Body of pancreas (tissue), 4 donors: ENCODE measurements at regions not wholly inside any gene's neighbourhood (a gene's known extent, or its start where the extent isn't known, plus 50 kb on each side); places are given as distances from the start of the nearest gene placed in this dataset.

ENCODE experiments used
- POLR2A ChIP-seq, 3 donors: fragments of 450-650 bp; IDR thresholded peaks; one replicate each; pipeline ENCODE4 v1.6.1; 2016; ENCODE audit warnings: antibody characterized with exemption in 3 of 3, mild to moderate bottlenecking in 2 of 3
- TF ChIP-seq, protein P1 (sequence below), 7 experiments: fragments of 450-650 bp in 4 of 7; fragments of 200-600 bp in 3 of 7; sonication (generic) in 3 of 7; IDR thresholded peaks; one replicate each; pipeline ENCODE4 v1.5.1; 2016 to 2019; ENCODE audit warnings: antibody characterized with exemption in 7 of 7

DNA sequence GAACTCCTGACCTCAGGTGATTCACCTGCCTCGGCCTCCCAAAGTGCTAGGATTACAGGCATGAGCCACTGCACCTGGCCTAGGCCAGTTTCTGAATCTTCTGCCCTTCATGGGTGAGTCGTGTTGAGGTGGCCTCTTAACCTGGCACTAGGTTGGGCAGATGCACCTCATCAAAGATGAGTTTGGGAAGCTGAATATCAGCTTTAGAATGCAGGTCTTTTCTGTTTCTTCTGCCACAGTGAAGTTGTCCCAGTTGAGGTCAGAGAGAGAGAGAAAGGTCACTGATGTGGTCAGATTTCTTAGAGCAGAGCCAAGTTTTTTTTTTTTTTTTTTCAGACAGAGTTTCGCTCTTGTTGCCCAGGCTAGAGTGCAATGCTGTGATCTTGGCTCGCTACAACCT, 111.3 kb upstream of the WSCD1 start:
- no peak for TF ChIP-seq POLR2A (IDR thresholded peaks at IDR 0.05)
- TF ChIP-seq, protein P1, sequence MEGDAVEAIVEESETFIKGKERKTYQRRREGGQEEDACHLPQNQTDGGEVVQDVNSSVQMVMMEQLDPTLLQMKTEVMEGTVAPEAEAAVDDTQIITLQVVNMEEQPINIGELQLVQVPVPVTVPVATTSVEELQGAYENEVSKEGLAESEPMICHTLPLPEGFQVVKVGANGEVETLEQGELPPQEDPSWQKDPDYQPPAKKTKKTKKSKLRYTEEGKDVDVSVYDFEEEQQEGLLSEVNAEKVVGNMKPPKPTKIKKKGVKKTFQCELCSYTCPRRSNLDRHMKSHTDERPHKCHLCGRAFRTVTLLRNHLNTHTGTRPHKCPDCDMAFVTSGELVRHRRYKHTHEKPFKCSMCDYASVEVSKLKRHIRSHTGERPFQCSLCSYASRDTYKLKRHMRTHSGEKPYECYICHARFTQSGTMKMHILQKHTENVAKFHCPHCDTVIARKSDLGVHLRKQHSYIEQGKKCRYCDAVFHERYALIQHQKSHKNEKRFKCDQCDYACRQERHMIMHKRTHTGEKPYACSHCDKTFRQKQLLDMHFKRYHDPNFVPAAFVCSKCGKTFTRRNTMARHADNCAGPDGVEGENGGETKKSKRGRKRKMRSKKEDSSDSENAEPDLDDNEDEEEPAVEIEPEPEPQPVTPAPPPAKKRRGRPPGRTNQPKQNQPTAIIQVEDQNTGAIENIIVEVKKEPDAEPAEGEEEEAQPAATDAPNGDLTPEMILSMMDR (IDR thresholded peaks at IDR 0.05) = no peak
